ENCODE measurements at regions not wholly inside any gene's neighbourhood (a gene's known extent, or its start where the extent isn't known, plus 50 kb on each side); places are given as distances from the start of the nearest gene placed in this dataset.
"Not testable (repeated sequence)": the region's sequence is repeated elsewhere in the genome, so short reads cannot be mapped to it uniquely, and the experiment has no call there.

DNA sequence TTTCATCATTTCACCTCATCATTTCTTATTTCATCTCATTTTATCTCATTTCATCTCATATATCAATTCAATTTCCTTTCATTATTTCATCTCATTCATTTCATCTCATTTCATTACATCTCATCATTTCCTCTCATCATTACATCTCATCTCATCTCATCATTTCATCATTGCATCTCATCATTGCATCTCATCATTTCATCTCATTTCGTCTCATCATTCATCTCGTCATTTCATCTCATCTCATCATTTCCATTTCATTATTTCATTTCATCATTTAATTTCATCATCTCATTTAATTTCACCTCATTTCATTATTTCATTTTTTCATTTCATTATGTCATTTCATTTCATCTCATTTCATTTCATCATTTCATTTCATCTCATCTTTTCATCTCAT lies 168.5 kb upstream of the FAM72C start:
- H3K27me3 ChIP-seq; H3K36me3 ChIP-seq; H3K4me3 ChIP-seq; H3K27ac ChIP-seq; DNase-seq; intact Hi-C loops (cut with DNase I; ENCODE audit: low total_unique reads); H3K9me3 ChIP-seq; H3K4me1 ChIP-seq: not testable (repeated sequence)
- WGBS, 5 donors: 73 to 90% (median 86%) methylated on average over 2 of the region's 2 CpGs; no CpG with 5 or more reads in 2 of the 5 donors

DNA sequence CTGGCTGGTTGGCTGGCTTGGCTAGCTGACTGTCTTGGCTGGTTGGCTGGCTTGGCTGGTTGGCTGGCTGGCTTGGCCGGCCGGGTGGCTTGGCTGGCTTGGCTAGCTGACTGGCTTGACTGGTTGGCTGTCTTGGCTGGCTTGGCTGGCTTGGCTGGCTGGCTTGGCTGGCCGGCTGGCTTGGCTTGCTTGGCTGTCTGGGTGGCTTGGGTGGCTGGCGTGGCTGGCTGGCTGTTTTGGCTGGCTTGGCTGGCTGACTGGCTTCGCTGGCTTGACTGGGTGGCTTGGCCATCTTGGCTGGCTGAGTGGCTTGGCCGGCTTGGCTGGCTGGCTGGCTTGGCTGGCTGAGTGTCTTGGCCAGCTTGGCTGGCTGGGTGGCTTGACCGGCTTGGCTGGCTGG lies 133.2 kb upstream of the FAM72C start:
- H3K4me3 ChIP-seq; intact Hi-C loops (cut with DNase I; ENCODE audit: low total_unique reads); H3K36me3 ChIP-seq; H3K27me3 ChIP-seq; H3K4me1 ChIP-seq; DNase-seq; H3K27ac ChIP-seq: not testable (repeated sequence)
- peaks cover 13 to 24% (median 20%) of the 10 kb centered on the region in 4 donors for H3K9me3 ChIP-seq
- 55 to 83% (median 59%) methylated on average over 1 to 3 of the region's 7 CpGs; no CpG with 5 or more reads in 1 of the 5 donors for WGBS, 5 donors

DNA sequence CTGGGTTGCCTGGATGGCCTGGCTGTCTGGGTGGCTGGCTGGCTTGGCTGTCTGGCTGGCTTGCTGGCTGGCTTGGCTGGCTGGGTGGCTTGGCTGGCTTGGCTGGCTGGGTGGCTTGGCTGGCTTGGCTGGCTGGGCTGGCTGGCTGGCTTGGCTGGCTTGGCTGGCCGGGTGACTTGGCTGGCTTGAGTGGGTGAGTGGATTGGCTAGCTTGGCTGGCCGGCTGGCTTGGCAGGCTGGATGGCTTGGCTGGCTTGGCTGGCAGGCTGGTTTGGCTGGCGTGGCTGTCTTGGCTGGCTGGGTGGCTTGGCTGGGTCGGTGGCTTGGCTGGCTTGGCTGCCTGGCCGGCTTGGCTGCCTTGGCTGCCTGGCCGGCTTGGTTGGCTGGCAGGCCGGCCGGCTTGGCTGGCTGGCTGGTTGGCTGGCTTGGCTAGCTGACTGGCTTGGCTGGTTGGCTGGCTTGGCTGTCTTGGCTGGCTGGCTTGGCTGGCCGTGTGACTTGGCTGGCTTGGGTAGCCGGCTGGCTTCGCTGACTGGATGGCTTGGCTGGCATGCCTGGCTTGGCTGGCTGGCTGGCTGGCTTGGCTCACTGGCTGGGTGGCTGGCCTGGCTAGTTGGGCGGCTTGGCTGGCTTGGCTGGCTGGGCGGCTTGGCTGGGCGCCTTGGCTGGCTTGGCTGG lies 132.4 kb upstream of the FAM72C start:
- H3K9me3 ChIP-seq: peaks cover 13 to 24% (median 20%) of the 10 kb centered on the region in 4 donors
- H3K36me3 ChIP-seq; H3K4me1 ChIP-seq; intact Hi-C loops (cut with DNase I; ENCODE audit: low total_unique reads); H3K27me3 ChIP-seq; H3K4me3 ChIP-seq; H3K27ac ChIP-seq: not testable (repeated sequence)
- WGBS, 5 donors: 79 to 89% (median 87%) methylated on average over 14 of the region's 14 CpGs
- peak; percentile 34 to 58 for DNase-seq

DNA sequence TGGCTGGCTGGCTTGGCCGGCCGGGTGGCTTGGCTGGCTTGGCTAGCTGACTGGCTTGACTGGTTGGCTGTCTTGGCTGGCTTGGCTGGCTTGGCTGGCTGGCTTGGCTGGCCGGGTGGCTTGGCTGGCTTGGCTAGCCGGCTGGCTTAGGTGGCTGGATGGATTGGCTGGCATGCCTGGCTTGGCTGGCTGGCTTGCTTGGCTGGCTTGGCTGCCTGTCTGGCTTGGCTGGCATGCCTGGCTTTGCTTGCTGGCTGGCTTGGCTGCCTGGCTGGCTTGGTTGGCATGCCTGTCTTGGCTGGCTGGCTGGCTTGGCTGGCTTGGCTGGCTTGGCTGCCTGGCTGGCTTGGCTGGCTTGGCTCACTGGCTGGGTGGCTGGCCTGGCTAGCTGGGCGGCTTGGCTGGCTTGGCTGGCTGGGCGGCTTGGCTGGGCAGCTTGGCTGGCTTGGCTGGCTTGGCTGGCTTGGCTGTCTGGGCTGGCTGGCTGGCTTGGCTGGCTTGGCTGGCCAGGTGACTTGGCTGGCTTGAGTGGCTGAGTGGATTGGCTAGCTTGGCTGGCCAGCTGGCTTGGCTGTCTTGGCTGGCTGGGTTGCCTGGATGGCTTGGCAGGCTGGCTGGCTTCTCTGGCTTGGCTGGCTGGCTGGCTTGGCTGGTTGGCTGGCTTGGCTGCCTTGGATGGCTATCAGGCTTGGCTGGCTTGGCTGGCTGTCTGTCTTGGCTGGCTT lies 131.5 kb upstream of the FAM72C start:
- peaks cover 13 to 24% (median 20%) of the 10 kb centered on the region in 4 donors for H3K9me3 ChIP-seq
- H3K4me3 ChIP-seq; H3K4me1 ChIP-seq; intact Hi-C loops (cut with DNase I; ENCODE audit: low total_unique reads); H3K36me3 ChIP-seq; H3K27me3 ChIP-seq; H3K27ac ChIP-seq: not testable (repeated sequence)
- DNase-seq: peak; percentile 24 to 57
- WGBS, 5 donors: 78 to 96% (median 87%) methylated on average over 4 to 5 of the region's 6 CpGs

DNA sequence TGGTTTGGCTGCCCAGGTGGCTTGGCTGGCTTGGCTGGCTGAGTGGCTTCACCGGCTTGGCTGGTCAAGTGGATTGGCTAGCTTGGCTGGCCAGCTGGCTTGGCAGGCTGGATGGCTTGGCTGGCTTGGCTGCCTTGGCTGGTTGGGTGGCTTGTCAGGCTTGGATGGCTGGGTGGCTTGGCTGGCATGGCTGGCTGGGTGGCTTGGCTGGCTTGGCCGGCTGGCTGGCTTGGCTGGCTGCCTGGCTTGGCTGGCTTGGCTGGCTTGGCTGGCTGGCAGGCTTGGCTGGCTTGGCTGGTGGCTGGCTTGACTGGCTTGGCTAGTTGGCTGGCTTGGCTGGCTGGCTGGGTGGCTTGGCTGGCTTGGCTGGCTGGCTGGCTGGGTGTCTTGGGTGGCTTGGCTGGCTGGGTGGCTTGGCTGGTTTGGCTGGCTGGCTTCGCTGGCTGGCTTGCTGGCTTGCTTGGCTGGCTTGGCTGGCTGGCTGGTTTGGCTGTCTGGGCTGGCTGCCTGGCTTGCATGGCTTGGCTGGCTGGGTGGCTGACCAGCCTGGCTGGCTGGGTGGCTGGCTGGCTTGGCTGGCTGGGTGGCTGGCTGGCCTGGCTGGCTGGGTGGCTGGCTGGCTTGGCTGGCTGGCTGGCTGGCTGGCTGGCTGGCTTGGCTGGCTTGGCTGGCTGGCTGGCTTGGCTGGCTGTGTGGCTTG lies 130.4 kb upstream of the FAM72C start:
- intact Hi-C loops (cut with DNase I; ENCODE audit: low total_unique reads): not testable (repeated sequence)
- 48 to 70% (median 62%) methylated on average over 3 of the region's 3 CpGs for WGBS, 5 donors

DNA sequence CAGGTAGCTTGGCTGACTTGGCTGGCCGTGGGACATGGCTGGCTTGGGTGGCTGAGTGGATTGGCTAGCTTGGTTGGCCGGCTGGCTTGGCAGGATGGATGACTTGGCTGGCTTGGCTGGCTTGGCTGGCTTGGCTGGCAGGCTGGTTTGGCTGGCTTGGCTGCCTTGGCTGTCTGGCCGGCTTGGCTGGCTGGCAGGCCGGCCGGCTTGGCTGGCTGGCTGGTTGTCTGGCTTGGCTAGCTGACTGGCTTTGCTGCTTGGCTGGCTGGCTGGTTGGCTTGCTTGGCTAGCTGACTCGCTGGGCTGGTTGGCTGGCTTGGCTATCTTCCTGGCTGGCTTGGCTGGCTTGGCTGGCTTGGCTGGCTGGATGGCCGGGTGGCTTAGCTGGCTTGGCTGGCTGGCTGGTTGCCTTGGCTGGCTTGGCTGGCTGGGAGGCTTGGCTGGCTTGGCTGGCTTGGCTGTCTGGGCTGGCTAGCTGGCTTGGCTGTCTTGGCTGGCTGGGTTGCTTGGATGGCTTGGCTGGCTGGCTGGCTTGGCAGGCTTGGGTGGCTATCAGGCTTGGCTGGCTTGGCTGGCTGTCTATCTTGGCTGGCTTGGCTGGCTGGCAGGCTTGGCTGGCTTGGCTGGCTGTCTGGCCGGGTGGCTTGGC lies 129.7 kb upstream of the FAM72C start:
- no peaks in the 10 kb centered on the region for H3K4me1 ChIP-seq
- intact Hi-C loops (cut with DNase I; ENCODE audit: low total_unique reads): no loop called here
- TF ChIP-seq, protein P1, sequence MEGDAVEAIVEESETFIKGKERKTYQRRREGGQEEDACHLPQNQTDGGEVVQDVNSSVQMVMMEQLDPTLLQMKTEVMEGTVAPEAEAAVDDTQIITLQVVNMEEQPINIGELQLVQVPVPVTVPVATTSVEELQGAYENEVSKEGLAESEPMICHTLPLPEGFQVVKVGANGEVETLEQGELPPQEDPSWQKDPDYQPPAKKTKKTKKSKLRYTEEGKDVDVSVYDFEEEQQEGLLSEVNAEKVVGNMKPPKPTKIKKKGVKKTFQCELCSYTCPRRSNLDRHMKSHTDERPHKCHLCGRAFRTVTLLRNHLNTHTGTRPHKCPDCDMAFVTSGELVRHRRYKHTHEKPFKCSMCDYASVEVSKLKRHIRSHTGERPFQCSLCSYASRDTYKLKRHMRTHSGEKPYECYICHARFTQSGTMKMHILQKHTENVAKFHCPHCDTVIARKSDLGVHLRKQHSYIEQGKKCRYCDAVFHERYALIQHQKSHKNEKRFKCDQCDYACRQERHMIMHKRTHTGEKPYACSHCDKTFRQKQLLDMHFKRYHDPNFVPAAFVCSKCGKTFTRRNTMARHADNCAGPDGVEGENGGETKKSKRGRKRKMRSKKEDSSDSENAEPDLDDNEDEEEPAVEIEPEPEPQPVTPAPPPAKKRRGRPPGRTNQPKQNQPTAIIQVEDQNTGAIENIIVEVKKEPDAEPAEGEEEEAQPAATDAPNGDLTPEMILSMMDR (IDR thresholded peaks at IDR 0.05): no peak
- no peaks in the 10 kb centered on the region for H3K27me3 ChIP-seq
- H3K9me3 ChIP-seq: peaks cover 13 to 24% (median 20%) of the 10 kb centered on the region in 4 donors
- no peak overlapping the region for H3K27ac ChIP-seq
- WGBS, 5 donors: 55 to 74% (median 68%) methylated on average over 8 of the region's 8 CpGs
- H3K36me3 ChIP-seq: no peaks in the 10 kb centered on the region
- DNase-seq: peak in 1 of 2 donors; percentile 36
- no peak overlapping the region for H3K4me3 ChIP-seq

More for the DNA sequence above, 130.4 kb upstream of the FAM72C start:
- peak in 1 of 2 donors; percentile 26 for DNase-seq
- not testable (repeated sequence) for H3K27me3 ChIP-seq, H3K4me1 ChIP-seq, H3K36me3 ChIP-seq, H3K27ac ChIP-seq, H3K4me3 ChIP-seq
- peaks cover 13 to 24% (median 20%) of the 10 kb centered on the region in 4 donors for H3K9me3 ChIP-seq

DNA sequence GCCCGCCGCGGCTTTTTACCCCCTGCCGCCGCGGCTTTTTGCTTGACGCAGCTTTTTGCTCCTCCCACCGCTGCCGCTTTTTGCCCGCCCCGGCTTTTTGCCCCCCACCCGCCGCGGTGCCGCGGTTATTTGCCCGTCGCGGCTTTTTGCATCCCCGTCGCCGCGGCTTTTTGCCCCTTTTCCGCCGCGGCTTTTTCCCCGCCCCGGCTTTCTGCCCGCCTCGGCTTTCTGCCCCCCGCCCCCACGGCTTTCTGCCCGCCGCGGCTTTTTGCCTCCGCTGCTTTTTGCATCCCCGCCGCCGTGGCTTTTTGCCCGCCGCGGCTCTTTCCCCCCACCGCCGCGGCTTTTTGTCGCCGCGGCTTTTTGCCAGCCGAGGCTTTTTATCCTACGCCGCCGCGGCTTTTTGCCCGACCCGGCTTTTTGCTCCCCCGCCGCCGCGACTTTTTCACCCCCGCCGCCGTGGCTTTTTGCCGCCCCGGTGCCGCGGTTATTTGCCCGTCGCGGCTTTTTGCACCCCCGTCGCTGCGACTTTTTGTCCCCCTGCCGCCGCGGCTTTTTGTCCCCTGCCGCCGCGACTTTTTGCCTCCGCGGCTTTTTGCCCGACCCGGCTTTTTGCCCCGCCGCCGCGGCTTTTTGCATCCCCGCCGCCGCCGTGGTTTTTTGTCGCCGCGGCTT lies 105.5 kb upstream of the FAM72C start:
- Histone ChIP-seq H3K4me3 (peak overlapping the region; percentile 32 to 61 (median 52)), H3K27me3 (peaks cover 0 to 19% (median 12%) of the 10 kb centered on the region in 3 donors), H3K4me1 (peaks cover 0 to 14% (median 5%) of the 10 kb centered on the region in 4 donors)
- H3K27ac ChIP-seq; H3K9me3 ChIP-seq; intact Hi-C loops (cut with DNase I; ENCODE audit: low total_unique reads); H3K36me3 ChIP-seq: not testable (repeated sequence)
- 0 to 19% (median 1%) methylated on average over 22 to 87 of the region's 93 CpGs for WGBS, 5 donors
- peak; percentile 26 to 58 for DNase-seq

DNA sequence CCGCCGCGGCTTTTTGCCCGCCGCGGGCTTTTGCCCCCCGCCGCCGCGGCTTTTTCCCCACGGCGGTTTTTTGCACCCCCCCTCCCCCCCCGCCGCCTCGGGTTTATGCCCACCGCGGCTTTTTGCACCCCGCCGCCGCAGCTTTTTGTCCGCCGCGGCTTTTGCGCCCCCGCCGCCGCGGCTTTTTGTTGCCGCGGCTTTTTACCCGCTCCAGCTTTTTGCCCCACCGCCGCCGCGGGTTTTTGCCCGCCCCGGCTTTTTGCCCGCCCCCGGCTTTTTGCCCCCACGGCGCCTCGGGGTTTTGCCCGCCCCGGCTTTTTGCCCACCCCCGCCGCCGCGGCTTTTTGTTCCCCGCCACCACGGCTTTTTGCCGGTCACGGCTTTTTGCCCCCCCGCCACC lies 104.9 kb upstream of the FAM72C start:
- H3K36me3 ChIP-seq; intact Hi-C loops (cut with DNase I; ENCODE audit: low total_unique reads); DNase-seq; H3K27ac ChIP-seq; H3K9me3 ChIP-seq: not testable (repeated sequence)
- peak overlapping the region in 3 of 4 donors; percentile 39 to 61 (median 58) for H3K4me3 ChIP-seq
- peaks cover 0 to 14% (median 5%) of the 10 kb centered on the region in 4 donors for H3K4me1 ChIP-seq
- 1 to 7% (median 3%) methylated on average over 14 to 43 of the region's 53 CpGs; no CpG with 5 or more reads in 1 of the 5 donors for WGBS, 5 donors
- H3K27me3 ChIP-seq: peaks cover 0 to 19% (median 12%) of the 10 kb centered on the region in 3 donors

DNA sequence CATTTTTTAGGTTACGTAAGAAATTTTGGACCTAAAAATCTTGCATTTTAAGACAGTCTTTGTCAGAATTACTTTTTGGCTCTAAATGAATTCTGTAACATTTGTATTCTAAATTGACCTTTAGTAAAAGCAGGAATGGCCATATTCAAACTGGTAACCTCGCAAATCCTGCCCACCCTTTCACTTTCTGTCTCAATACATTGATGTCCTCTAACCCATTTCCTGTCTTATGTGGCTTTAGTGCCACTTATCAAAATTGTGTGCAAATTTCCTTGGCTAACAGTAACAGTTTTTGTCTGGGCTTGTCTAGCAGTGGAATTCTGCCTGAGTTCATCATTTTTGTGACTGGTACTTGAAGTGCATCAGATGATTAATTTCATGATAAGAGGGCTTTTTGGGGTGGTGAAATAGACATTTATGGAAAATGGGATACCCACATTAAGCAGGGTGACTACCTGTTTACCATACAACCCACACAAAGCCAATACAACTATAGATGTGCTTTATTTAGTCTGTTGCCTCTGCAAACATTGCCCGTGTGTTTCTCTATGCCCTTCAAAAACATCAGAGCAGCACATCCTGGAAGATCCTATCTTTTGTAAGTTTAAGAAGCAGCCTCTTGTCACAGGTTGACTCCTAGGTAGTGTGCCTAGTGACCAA lies 98.7 kb upstream of the FAM72C start:
- intact Hi-C loops (cut with DNase I; ENCODE audit: low total_unique reads): not testable (repeated sequence)

More for the DNA sequence above, 98.7 kb upstream of the FAM72C start:
- H3K36me3 ChIP-seq, H3K4me1 ChIP-seq, H3K27me3 ChIP-seq, DNase-seq, H3K9me3 ChIP-seq, H3K27ac ChIP-seq, H3K4me3 ChIP-seq: not testable (repeated sequence)
- WGBS, 5 donors: no CpG with 5 or more reads among the region's 3 CpGs
